ENCODE measurements at regions not wholly inside any gene's neighbourhood (a gene's known extent, or its start where the extent isn't known, plus 50 kb on each side); places are given as distances from the start of the nearest gene placed in this dataset.

- TF ChIP-seq SIN3A (IDR thresholded peaks at IDR 0.05; ENCODE audit: low read depth, low read length): no peak
- TF ChIP-seq TBL1XR1 (IDR thresholded peaks at IDR 0.05; ENCODE audit: low read depth, low read length): no peak
Observed at GRCh38 chr6:81144346-81144745, 608.1 kb downstream of the TENT5A start (continued).

GRCh38 chr6:81138236-81138635 is 614.2 kb downstream of the TENT5A start:
- BruUV-seq (replicated peaks): no TSS peak
- FAIRE-seq (no peak), DNase-seq (ENCODE audit: low read depth, low spot score) (no peak), ATAC-seq (no peak)
- no peaks in the 10 kb centered on the region for H3K4me1 ChIP-seq (ENCODE audit: control insufficient read depth, insufficient read depth, low read length)
- intact Hi-C loops (cut with micrococcal nuclease; ENCODE audit: unreplicated experiment) (no loop called here), in situ Hi-C loops (cut with MboI) (no loop called here)
- H2AFZ ChIP-seq (ENCODE audit: control insufficient read depth, low read depth, low read length): no peak overlapping the region
- H3K9me3 ChIP-seq (replicated peaks; ENCODE audit: control insufficient read depth, insufficient read depth, low read length): no peaks in the 10 kb centered on the region
- no peak overlapping the region for H3K9ac ChIP-seq (ENCODE audit: control insufficient read depth, insufficient read depth, low read length)
- CTCF ChIA-PET: no interaction called here
- H3K27ac ChIP-seq (ENCODE audit: control insufficient read depth, insufficient read depth): no peak overlapping the region
- RAD21 ChIA-PET (ENCODE audit: unreplicated experiment): no interaction called here
- SMC1A ChIA-PET (ENCODE audit: uncharacterized antibody, unreplicated experiment): no interaction called here
- H3K27me3 ChIP-seq (replicated peaks in 1 of 2; ENCODE audit: control insufficient read depth in 2 of 2, insufficient read depth in 2 of 2, low read length in 1 of 2): no peaks in the 10 kb centered on the region
- no peaks in the 10 kb centered on the region for H4K20me1 ChIP-seq (ENCODE audit: control insufficient read depth, insufficient read depth)
- no peaks in the 10 kb centered on the region for H3K36me3 ChIP-seq (ENCODE audit: control insufficient read depth in 2 of 2, insufficient read depth in 2 of 2, low read length in 1 of 2)
- H3K4me2 ChIP-seq (ENCODE audit: control insufficient read depth, insufficient read depth): no peak overlapping the region
- H3K4me3 ChIP-seq: no peak overlapping the region
- POLR2A ChIA-PET: no interaction called here
- WGBS (ENCODE audit: insufficient coverage, insufficient replicate concordance, low lambda C conversion rate, missing lambda C conversion rate): 18% methylated on average over 5 of the region's 5 CpGs
- no peaks in the 10 kb centered on the region for H3K79me2 ChIP-seq (ENCODE audit: control insufficient read depth, insufficient read depth, low read length)
- TF ChIP-seq ZBTB4 (CRISPR knock-in tag; IDR thresholded peaks at IDR 0.05) (no peak), MEF2A (IDR thresholded peaks at IDR 0.05; ENCODE audit: insufficient read depth, low read depth, low read length) (no peak), E4F1 (IDR thresholded peaks at IDR 0.05; ENCODE audit: borderline replicate concordance, partially characterized antibody) (no peak), FOS (IDR thresholded peaks at IDR 0.05; ENCODE audit: borderline replicate concordance, extremely low read depth, insufficient read length) (no peak), NFIC (IDR thresholded peaks at IDR 0.05; ENCODE audit: low read depth, low read length) (no peak), MTA3 (IDR thresholded peaks at IDR 0.05; ENCODE audit: borderline replicate concordance, low read length) (no peak), ESRRA (IDR thresholded peaks at IDR 0.05; ENCODE audit: low read length) (no peak), LARP7 (IDR thresholded peaks at IDR 0.05) (no peak), SMAD5 (IDR thresholded peaks at IDR 0.05; ENCODE audit: low read depth) (no peak), PAX5 (IDR thresholded peaks at IDR 0.05; ENCODE audit: borderline replicate concordance, low read depth, low read length) (no peak), MLLT1 (IDR thresholded peaks at IDR 0.05) (no peak), ZSCAN29 (IDR thresholded peaks at IDR 0.05) (no peak), YBX1 (IDR thresholded peaks at IDR 0.05) (no peak), USF2 (IDR thresholded peaks at IDR 0.05; ENCODE audit: borderline replicate concordance, low read depth, low read length) (no peak), ZZZ3 (IDR thresholded peaks at IDR 0.05; ENCODE audit: control insufficient read depth, insufficient read length, low read depth) (no peak)
